SKM-1 treated with dmso at 0.1 percent for 144 hours (cell line): ENCODE measurements at regions not wholly inside any gene's neighbourhood (a gene's known extent, or its start where the extent isn't known, plus 50 kb on each side); places are given as distances from the start of the nearest gene placed in this dataset.
"Not testable (repeated sequence)": the region's sequence is repeated elsewhere in the genome, so short reads cannot be mapped to it uniquely, and the experiment has no call there.

Source experiments
- DNase-seq: peaks from one replicate; lab custom pipeline; 2025; ENCODE audit not compliant: unreplicated experiment; lab: John Stamatoyannopoulos, UW

- DNase-seq: no peak
Measured at GRCh38 chr7:113402005-113402404, 283.7 kb upstream of the SMIM30 start.

DNA sequence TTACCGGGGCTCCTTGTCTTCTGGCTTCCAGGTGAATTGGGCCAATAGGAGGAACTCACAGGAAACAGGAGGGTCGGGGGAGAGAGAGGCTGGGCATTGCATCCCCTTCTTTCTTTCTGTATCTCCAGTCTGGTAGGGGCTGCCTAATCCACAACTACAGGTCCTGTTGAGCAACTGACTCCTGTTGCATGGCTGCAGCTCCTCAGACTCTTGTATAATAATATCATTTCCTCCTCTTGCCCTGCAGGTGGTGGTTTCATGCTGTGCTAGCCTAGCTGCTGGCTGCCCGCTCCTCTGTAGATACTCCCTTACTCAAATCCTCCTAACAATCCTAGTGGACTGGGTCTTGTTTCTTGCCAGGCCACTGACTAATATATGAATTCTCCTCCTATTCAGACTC, 276.5 kb upstream of the SMIM30 start:
- DNase-seq: no peak

DNA sequence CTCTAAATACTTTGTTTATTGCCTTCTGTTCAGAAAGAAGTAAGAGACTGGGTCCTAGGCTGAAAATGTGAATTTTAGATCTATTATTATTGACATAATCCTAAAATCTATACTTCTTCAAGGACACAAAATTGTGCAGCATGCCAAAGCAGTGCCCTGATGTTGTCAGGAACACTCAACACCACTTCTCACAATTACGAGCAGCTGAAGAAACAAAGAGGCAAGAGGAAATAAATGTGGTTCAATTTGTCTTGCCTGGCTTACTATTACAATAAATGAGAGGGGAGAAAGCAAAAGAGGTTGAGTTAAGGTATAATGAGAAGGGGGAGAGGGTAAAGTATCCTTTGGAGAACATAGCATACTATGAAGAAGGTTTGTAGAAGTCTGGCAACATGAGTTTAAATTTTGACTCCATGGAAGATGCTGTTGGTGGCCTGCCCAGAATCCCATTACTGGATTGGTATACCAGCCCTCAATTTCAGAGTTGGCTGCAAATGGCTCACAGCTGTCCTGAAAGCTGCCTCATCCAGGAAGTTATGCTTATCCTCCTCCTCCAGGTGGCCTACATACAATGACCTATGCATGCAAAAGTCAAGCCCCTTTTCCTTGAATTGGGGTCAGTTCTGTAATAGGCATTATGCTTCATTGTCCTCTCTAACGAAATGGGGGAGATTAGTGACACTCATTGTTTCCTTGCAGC, 274.6 kb upstream of the SMIM30 start:
- no peak for DNase-seq

DNA sequence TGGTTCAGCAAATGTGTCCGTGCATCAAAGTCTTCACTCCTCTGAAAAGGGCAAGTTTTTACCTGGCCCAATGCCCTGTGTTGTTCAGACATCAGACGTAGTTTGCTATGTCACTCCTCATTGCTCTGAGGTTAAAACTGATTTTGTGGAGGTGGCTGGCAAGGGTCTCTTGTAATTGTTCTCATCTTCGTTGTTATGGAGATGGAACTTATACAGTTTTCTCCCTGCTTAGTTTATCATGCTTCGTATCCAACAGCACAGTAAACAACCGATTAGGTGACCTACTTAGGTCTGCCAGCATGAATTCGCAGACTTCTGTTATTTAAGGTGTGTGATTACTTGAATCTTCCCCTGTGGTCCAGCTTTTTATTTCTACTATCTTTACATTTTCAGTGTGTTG, 274.1 kb upstream of the SMIM30 start:
- no peak for DNase-seq

GRCh38 chr7:113389112-113389646, 270.8 kb upstream of the SMIM30 start:
- no peak for DNase-seq

GRCh38 chr7:113383638-113384037, 265.3 kb upstream of the SMIM30 start:
- no peak for DNase-seq

GRCh38 chr7:113379746-113380145, 261.4 kb upstream of the SMIM30 start:
- DNase-seq: no peak

GRCh38 chr7:113374955-113375354, 256.6 kb upstream of the SMIM30 start:
- no peak for DNase-seq

DNA sequence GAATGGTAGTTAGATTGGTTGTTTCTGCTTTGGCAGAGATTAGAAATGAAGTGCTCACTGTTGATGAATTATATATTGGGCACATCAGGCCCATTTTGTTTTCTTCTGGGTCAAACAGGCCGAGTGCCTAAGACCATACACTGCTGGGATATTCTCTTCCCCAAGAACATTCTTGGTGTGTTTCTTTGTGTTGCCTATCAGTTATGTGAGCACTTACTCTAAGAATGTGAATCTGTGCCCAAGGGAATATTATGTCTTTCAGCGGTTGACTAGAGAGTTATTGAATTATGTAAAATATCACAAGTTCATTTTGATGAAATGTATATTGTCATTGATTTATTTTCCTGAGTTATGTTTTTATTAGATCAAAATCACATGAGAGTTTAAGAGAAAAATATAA, 255.5 kb upstream of the SMIM30 start:
- no peak for DNase-seq

DNA sequence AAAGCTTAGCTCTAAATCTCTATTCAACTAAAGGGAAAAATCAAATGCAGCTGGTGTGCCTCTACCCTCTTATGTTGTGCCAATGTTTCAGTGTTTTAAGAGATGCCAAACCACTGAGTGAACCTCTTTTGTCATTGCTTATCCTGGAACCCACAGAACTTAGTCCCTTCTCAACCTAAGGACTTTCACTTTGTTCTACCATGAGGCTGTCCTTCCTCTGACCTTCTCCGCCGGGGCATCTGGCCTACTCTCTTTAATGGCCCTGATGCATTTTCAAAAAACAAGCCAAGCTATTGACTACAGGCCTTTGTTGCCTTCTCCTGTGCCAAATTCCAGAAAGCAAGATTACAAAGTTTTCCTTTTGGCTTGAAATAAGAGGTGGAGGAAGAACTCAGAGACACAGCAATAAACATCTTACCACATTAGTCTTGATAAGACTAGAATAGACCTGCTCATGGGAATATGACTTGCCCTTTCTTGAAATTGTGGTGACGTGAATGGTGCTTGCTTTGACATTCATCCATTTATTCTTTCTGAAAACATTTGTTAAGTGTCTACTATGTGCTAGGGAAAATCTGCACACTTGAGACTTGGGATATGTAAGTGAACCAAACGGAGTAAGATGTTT, 253.2 kb upstream of the SMIM30 start:
- DNase-seq: no peak

- no peak for DNase-seq
Measured at GRCh38 chr7:113370910-113371309, 252.6 kb upstream of the SMIM30 start.

DNA sequence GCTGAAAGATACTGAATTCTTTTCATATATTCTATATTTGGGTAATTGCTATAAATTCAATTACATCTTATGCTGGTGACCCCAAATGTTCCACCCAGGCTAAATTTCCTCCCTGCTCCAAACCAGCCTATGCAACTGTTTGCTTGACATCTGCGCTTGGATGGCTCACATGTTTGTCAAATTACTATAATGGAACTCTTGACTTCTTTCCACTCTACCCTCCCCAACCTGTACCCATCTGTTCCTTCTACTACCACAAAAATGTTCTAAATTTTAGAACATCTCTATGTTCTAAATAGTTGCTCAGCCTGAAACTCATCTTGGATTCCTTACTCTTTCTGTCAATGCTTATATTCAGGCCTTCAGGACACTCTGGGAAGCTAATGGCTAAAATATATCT, 249.9 kb upstream of the SMIM30 start:
- DNase-seq: no peak

DNA sequence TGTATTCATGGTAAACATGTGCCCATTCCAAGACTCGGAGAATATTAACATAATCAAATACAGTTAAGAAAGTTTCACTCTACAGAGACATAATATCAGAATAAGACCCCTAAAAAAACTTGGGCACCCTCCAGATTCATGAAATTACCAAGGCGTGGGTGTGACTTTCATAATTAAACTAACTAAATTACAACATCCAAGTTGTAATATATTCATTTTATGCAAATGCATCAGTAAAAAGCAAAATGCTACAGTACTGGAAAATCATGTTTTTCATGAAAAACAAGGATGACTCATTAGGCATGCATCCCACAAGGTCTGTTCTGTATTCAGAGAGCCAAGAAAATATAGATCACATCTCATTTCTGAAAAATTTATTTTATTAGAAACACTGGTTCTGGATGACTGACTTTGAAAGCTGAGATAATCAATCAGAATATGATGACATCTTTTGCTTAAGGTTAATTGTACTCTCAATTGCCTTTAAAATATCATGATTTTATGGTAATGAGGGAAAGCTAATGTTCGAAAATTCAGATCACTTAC, 248.8 kb upstream of the SMIM30 start:
- no peak for DNase-seq

- no peak for DNase-seq
Measured at GRCh38 chr7:113366122-113366521, 247.8 kb upstream of the SMIM30 start.

DNA sequence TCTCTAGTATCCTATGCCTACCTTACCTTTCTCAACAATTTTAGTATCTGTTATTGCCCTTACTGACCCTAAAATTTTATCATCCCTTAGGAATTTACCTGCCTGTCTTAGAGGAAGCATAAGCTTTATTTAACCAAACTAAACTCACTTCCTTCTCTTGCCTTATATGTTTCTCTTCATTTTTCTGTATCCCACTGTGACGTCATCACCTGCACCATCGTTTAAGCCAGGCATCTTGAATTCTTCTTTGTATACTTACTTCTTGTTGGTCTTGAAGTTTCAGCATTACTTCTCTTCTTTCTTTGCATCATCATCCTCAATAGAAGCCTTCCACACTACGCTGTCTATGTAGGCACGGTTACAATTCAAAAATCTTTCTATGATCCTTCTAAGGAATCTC, 231.0 kb upstream of the SMIM30 start:
- DNase-seq: no peak

GRCh38 chr7:113339661-113340060, 221.3 kb upstream of the SMIM30 start:
- no peak for DNase-seq

GRCh38 chr7:113338071-113338696, 219.8 kb upstream of the SMIM30 start:
- DNase-seq: no peak

- DNase-seq: not testable (repeated sequence)
Measured at GRCh38 chr7:113336838-113337237, 218.5 kb upstream of the SMIM30 start.

- DNase-seq: no peak
Measured at GRCh38 chr7:113331155-113331898, 213.0 kb upstream of the SMIM30 start.

DNA sequence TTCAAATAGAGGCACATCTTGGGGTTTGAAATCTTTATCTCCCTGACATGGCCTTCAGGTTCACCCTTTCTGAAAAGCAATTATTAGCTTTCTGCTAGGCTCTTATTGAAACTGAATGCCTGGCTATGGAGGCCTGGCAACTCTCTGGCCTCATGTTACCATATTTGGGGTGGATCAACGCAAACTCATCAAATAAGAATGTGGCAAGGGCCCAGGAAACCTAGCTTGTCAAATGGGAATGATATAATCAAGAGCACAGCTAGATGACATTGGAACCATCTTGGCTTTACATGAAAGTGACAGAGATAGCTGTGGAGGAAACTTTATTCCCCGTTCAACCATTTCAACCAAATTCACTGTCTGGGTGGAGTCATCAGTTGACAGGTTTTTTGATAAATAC, 202.8 kb upstream of the SMIM30 start:
- DNase-seq: no peak

DNA sequence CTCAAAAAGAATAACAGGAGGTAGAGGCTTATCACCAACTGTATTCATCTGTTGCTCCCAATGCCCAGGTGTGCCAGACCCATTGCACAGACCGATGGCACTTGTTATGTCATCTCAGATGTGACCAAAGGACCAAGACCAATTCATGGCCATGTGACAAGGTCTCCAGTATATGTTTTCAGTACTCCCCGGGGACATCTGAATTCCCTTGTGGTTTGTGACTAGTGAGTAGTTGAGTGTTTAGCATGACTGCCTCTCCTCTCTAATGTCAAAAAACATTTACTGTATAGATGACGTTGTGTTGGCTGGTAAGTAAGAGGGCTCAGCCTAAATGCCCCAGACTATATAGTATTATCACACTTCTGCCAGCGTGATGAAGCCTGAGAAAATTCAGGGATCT, 202.1 kb upstream of the SMIM30 start:
- no peak for DNase-seq
